GM21515 (cell line): ENCODE measurements at regions not wholly inside any gene's neighbourhood (a gene's known extent, or its start where the extent isn't known, plus 50 kb on each side); places are given as distances from the start of the nearest gene placed in this dataset.
"Not testable (repeated sequence)": the region's sequence is repeated elsewhere in the genome, so short reads cannot be mapped to it uniquely, and the experiment has no call there.

Experiments
- ATAC-seq: cut with Tn5 transposase; IDR thresholded peaks from one replicate; pipeline ENCODE4 v1.9.1; 2021; ENCODE audit not compliant: unreplicated experiment

- ATAC-seq, result no peak
Observed at GRCh38 chr3:71927505-71928066, 142.6 kb upstream of the PROK2 start.

GRCh38 chr3:71926616-71927015 is 141.7 kb upstream of the PROK2 start:
- no peak for ATAC-seq

DNA sequence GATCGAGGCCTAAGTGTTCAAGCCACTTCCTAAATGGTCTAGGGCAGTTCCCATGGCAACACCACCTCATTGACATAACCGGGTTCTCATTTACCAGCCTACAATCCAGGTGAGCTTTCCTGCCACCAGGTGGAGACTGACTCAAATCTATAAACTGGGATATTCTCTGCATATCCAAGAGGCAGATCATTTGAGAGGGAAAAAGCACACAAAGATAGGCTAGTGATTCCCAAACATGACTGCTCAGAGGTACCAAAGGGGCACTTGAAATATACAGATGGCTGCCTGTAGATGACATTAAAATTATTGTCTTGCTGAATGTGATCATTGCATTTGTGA is 141.3 kb upstream of the PROK2 start:
- ATAC-seq, result no peak

DNA sequence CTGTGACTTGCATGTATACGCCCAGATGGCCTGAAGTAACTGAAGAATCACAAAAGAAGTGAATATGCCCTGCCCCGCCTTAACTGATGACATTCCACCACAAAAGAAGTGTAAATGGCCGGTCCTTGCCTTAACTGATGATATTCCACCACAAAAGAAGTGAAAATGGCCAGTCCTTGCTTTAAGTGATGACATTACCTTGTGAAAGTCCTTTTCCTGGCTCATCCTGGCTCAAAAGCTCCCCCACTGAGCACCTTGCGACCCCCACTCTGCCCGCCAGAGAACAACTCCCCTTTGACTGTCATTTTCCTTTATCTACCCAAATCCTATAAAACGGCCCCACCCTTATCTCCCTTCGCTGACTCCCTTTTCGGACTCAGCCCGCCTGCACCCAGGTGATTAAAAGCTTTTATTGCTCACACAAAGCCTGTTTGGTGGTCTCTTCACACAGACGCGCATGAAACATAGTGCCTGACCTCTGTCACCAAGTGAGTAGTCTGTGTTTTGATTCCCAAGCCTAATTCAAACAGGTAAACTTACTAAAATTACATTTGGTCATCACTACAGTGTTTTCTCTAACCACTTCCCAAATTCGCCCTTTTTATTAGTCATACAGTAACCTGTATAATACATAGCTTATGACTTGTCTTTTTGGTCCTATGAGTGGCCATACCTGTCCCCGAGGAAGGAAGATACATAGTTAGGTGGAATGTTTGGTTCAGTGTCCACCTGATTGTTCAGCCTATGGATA is 140.7 kb upstream of the PROK2 start:
- not testable (repeated sequence) for ATAC-seq

DNA sequence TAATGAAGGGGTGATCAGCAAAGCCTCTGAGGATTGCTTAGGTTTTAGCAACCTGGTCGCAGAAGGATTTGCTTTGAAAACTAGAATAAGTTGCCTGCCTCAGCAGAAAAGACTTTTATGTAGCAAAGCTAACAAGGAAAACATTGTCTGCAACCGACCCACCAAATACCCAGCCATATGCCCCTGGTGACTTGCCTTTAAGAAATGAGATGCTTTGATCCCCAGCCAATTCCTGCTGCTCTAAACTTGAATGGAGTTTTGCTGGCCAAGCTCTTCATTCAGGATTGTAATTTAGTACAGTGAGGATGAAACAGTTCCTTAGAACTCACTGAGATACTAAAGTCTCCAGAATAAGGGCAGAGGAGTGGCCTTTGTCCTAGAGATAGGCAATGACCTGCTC is 139.8 kb upstream of the PROK2 start:
- ATAC-seq, result no peak

DNA sequence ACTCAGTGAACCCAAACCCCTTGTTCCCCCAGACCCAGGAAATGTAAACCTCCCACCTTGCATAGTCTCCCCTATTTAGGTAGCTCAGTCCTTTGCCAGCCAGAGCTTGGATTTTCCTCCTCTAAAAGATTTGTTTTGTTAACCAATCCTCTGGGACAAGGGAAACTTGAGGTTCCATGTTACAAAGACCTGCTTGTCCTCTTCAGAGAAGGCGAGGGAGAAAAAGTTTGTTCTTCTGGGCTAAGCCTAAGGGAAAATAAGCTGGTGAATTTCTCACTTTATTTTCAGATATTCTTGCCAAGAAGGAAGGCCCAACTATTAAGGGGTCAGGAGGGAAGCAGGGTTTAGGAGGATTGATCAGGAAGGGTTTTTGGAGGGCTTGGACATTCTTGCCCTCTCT is 136.1 kb upstream of the PROK2 start:
- ATAC-seq, result no peak

DNA sequence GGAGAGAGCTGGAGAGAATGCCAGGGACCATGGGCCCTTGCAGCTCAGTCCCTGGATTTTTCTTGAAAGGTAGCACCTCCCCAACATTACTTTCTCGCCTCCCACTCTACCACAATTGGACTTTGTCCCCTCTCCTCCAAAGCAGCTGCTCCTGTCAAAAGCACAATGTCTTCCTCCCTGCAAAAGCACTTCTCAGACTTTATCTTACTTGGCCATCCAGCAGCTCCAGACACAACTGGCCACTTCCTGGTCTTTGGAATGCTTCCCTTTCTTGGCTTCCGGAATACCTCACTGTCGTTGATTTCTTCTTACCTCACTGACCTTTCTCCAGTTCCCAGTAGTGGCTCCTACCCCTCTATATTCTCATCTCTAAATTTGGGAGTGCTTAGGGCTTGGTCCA is 134.6 kb upstream of the PROK2 start:
- ATAC-seq, result no peak

DNA sequence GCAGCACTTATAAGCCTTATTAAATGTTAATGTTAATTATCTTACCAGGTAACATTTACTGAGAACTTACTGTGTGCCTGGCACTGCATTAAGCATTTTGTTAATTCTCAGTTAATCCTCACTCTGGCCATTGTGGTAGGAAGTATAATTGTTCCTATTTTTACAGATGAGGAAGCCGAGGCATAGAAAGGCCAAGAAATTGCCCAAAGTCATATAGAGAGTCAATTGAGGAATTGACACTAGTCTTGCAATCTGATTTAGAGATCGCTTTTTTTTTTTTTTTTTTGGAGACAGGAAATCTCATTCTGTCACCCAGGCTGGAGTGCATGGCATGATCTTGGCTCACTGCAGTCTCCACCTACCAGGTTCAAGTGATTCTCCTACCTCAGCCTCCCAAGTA is 132.6 kb upstream of the PROK2 start:
- no peak for ATAC-seq

DNA sequence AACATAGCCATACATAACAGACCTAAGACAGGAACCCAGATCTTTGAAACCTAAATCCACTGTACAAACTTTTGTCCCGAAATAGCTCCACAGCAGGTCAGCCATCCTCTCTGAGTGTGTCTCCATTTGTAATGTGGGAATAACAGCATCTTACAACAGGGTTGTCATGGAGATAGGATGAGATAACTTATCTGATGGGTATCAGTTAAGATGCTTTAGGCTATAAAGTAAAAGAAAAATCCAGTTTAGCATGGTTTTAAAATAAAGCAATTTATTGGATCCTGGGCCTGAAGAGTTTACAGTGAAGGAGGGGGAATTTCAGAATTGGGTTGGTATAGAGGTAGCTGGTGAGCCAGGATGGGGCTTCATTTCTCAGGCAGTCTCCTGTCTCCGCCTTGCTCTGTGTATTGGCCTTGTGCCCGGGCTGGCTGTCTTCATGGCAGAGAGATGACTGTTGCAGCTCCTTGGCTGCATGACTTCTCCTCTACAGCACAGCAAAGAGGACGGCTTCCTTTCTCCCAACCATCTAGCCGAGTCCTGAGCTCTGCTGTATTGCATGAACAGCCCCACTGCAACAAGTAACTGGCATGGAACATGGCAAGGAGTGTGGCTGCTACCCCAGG is 131.9 kb upstream of the PROK2 start:
- no peak for ATAC-seq

- no peak for ATAC-seq
Observed at GRCh38 chr3:71912839-71913495, 128.0 kb upstream of the PROK2 start.

GRCh38 chr3:71910108-71910507 is 125.2 kb upstream of the PROK2 start:
- no peak for ATAC-seq

GRCh38 chr3:71907996-71908395 is 123.0 kb upstream of the PROK2 start:
- no peak for ATAC-seq

DNA sequence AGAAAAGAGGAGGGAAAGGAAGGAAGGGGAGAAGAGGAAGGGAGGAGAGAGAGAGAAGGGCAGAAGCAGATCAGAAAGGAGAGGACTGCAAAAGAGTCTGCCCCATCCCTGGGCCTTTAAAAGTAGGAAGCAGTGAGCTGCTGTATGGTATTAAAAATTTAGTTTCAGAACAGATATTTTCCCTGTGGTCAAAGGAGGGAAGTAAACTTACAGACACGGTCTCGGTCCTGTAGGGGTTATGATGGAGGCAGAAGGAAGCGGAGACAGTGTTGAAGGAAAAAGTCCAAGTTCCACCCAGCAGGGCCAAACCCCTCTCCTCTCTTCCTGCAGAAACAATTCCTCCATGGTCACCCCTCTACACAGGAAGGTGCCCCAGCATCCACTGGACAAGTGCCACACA is 122.0 kb upstream of the PROK2 start:
- no peak for ATAC-seq

GRCh38 chr3:71905426-71905825 is 120.5 kb upstream of the PROK2 start:
- peak; percentile 88 for ATAC-seq

GRCh38 chr3:71903936-71904335 is 119.0 kb upstream of the PROK2 start:
- ATAC-seq, result no peak

GRCh38 chr3:71903112-71903495 is 118.2 kb upstream of the PROK2 start:
- ATAC-seq, result no peak

DNA sequence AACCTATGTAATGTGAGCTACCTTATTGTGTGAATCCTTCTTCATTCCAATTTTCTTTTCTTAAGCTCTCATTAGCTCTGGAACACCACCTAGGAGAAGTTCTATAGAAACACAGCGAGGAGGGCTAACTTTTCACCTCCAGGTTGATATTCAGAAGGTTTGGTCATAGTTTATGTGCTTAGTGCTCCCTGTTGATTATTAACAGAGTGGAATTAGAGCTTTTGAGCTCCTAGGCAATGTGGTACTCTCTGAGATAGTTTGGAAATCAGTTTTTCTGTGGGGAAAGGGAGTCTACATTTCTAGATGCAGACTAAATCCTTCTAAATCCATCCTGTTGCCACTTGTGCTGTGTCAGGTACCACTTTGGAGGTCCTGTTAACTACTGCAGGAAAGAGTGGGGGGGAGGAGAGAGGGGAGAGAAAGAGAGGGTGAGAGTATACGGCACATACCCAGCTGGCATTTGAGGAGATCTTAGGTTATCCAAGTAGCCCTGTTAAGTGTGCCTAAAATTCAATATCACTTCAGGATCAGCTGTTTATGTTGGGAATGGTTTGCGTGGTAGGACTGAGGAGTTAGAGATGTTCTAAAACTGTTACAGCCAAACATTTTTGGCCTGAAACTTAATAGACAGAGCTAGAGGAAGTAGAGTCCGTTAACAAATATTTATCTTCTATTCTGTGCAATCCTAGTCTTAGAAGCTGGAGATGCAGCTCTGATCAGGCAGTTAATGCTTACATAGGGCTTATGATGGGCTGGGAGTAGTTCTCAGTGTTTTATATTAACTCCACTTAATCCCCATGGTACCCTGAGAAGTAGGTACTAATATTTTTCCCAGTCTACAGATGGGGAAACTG is 117.5 kb upstream of the PROK2 start:
- ATAC-seq, result no peak

- no peak for ATAC-seq
Observed at GRCh38 chr3:71901645-71902044, 116.7 kb upstream of the PROK2 start.

DNA sequence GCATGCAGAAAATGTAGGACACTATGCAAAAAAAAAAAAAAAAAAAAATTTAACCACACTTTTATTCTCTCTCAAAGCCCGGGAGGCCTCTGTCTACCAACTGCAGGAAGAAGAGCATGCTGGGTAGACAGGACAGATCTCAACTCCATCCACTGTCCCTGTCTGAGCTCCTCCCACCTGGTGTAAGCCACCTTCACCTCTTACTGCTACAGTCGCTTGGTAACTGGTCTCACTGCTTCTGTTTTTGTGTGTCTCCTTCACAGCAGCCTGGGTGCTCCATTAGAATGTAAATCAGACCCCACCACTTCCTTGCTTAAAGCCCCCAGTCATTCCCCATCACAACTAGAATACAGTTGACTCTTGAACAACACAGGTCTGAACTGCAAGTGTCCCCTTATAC is 115.1 kb upstream of the PROK2 start:
- no peak for ATAC-seq

DNA sequence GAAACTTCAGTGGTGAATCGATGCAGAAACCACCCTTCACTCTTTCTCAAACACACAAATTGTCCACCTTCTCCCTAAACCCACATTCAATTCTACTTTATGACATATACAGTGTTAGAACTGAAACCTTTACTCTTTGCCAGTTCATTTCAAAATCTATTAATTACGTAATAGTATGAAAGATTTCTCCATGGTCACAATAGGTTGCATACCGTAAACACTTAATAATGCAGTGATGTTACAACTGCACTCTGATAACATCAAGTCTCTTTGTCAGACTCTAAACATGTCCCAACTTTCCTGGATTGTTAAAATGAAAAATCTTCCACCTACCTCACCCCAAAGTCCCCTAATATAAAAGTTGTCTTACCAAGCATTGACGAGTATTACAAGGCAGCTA is 111.8 kb upstream of the PROK2 start:
- no peak for ATAC-seq
